Fibroblast of upper back skin (primary cell): ENCODE measurements at regions not wholly inside any gene's neighbourhood (a gene's known extent, or its start where the extent isn't known, plus 50 kb on each side); places are given as distances from the start of the nearest gene placed in this dataset.

ENCODE experiments used
- DNase-seq: peaks from one replicate; pipeline ENCODE4 v3.0.0-alpha.2; 2013

DNA sequence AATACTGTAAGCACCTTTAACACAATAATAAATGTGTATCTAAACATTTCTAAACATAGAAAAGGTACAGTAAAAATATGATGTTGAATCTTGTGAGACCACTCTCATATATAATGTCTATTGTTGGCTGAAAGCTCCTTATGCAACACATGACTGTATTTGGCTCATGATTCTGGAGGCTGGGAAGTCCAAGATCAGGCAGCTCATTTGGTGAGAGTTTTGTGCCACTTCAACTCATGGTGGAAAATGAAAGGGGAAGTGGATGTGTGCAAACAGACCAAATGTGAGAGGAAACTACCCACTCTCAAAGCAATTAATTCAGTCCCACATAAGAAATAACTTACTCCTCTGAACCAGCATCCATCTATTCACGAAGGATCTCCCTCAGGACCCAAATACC is 257.7 kb upstream of the OPRM1 start:
- DNase-seq: no peak

DNA sequence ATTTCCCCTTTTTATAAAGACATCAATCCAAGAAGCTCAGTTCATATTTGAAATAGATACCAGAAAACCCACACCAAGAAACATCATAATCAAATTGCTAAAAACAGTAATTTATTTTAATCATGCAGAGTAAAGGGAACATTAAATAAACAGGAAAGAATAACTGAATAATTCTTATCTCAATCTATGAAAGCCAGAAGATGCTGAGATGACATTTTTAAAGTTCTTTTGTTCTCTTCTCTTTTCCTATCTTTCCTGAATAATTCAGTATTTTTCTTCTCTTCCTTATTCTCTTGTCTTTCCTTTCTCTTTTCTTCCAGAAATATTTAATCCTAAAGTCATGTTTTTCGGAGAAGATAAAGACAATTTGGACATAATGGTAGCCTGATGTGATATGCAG is 259.0 kb upstream of the OPRM1 start:
- no peak for DNase-seq

DNA sequence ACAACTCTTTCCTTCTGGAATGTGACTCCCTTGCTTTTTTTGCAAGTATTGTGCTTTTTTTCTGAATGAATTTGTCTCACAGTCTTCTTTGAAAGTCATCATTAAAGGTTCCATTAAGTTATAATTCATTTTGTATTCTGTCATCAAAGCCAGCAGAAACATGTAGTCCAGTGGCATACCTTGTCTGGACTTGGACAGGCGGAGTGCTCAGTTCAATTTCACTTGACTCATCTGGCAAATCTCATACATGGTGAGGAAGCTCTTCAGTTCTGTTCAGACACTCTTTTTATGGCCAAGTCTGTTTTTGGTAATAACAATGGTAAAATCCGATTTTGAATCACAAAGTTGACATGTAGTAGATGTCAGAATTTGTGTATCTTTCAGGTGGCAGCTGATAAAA is 260.8 kb upstream of the OPRM1 start:
- DNase-seq: no peak

DNA sequence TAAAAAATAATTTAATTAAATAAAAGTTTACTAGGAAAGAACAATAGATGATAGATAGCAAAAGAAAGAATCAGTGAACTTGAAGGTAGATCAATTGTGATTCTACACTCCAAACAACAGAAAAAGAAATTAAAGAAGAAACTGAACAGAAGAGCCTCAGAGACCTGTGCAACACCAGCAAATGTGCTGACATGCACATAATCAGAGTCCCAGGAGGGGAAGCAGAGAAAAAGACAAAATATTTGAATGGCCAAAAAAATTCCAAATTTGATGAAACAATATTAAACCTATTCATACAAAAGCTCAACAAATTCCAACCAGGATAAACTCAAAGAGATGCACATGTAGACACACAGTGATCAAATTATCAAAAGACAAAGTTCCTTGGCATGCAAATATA is 267.5 kb upstream of the OPRM1 start:
- no peak for DNase-seq

DNA sequence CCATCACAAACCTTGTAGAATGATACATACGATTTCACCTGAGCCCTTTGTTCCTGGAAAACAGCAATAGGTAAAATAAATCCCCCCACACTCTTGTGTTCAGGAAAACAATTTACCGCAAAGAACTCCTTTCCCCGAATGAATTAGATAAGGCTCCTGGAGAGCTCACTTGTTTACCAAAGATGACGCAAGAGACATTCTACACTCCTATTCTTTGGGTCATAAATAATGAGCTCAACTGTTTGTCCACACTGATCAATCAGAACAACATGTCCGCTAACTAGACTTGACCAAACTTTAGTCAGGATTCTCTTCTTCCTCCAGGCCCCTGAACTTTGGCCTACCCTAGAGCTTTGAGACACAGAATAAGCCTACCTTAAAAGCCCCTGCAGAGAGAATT is 271.9 kb upstream of the OPRM1 start:
- DNase-seq: no peak

DNA sequence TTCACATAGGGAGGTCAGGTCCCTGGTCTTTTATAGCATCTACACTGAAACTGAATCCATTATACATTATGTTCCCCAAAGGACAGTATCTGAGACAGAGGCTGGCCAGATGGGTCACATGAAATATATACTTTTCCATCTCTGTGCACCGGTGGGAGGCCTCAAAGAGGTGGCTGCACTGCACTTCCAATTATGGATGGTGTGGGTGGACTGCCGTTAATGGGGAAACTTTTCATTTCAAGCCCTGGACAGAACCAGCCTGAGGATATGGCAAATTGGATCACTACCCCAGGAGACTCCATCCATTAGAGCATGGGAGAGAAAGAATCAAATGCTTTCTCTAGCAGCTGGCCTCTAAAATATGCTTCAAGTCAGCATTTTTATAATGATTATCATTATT is 280.5 kb upstream of the OPRM1 start:
- DNase-seq: no peak

DNA sequence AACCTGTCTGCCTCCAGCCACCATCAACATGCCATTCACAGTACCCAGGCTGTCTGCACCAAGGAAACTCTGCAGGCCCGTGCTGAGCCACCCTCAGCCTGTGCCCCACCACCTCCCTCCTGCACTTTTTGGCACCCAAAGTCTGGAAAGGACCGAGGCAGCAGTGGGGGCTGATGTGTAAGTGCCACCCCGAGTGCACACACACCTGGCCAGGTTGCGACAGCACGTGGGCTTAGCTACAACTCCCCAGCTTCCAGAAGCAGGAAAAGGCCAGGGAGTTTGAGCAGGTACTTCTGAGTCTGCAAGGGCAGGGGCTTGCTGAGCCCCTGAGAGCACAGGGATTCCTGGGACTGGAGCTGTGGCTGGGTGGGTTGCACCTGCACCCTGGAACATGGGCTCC is 303.3 kb upstream of the OPRM1 start:
- DNase-seq: no peak

DNA sequence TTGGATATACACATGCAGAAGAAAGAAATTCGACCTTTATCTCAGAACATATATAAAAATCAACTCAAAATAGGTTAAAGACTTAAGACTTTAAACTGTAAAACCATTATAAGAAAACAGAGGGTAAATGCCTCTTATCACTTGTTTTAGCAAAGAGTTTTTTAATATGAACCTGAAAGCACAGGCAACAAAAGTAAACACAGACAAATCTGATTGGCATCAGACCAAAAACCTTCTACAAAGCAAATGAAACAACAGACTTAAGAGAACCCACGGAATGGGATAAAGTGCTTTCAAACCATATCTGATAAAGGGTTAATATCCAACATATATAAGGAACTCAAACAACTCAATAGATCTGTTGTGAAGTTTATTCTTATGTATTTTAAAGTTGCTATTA is 309.9 kb upstream of the OPRM1 start:
- DNase-seq: no peak

DNA sequence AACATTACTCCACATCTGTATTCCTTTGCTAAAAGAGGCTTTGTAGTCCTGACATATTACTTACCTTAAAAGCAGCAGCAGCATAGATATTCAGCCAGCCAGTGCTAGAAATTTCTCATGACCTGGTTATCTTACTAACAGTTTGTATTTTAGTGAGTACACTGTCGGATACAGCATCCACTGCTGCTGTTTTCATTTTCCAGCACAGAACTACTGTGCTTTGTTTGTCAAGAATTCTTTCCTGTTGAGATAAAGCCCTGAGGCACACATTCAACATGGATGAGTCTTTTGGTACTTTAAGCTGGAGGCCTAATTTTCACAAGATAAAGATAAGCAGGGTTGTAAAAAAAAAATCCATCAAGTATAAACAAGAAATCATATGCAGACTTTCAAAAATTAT is 311.2 kb upstream of the OPRM1 start:
- no peak for DNase-seq

DNA sequence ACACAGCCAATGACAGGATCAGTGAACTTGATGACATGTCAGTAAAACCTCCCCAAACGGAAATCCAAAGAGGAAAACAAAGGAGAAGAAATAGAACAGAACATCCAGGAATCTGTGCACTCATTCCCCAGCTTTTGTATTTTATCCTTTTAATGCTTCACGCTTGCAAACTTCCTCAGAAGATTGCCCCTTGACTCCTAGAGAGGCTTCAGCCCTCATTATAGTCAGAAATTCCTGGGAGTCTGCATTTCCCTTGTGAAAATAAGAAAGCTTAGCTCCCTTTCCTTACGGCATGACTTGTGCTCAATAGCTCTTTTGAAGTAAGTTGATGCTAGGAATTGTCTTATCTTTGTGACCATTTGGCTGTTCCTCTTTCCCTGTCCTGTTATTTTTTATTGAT is 313.6 kb upstream of the OPRM1 start:
- no peak for DNase-seq

DNA sequence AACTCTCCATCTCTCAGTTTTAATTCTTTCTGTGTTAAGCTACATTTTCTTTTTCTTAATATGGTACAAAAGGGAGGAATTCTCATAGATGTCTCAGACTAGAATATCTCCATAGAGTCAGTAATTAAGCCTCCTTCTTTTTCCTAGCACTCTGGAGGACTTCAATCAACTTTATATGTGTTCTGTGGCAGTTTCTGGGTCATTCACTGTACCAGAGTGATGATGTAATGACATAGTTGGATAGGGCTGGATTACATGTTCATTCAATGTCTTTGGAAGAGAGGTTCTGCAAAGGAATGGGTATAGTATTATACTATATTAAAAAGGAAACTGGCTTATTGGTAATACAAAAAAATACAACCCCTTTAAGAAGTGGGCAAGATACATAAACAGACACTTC is 318.3 kb upstream of the OPRM1 start:
- DNase-seq: no peak

DNA sequence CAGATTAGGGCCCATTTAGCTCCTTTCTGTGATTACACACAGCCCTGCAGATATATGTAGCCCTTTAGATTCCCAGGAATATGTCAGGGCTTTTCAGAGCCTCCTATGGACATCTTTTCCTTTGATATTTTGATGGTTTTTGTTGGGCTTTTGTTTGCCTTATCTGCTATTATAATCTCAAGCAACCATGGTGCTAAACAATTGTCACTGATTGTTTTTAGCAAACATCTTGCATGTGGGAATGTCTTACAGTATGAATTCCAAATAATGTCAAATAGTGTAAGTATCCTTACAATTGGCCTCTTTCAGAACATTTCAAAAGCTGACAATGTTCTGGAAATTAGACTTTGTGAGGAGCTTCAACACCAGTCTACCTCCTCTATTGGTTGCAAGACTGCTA is 333.6 kb upstream of the OPRM1 start:
- DNase-seq: no peak

DNA sequence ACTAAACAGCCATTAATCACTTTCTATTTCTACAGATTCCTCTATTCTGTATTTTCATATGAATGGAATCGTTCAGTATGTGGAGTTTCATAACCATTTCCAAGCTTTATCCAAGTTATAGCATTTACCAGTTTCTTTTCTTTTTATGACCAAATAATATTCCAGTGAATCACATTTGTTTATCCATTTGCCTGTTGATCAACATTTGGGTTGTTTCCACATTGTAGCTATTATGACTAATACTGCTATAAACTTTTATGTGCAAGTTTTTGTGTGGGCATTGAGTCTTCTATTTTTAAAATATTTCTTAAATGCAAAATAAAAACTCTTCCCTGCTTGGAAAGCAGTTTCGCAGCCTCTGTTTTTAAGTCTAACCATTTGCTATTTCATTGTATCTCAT is 336.4 kb upstream of the OPRM1 start:
- DNase-seq: no peak

DNA sequence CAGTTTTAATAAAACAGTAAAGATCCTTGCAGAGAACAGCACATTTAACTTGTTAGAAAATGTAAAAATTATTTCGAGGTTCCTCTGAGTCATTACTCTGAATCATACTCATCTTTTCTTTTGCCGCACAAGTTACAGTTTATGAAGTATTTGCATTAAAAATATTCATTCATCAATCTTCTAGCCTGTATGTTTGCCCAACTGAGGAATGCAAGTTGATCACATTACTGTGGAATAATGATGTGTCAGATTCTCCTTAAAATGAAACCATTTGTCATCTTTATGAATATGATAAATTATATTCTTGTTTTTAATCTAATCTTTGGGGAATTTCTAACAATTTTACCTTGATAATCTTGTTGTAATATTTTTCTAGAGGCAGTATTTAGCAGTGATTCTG is 340.4 kb upstream of the OPRM1 start:
- no peak for DNase-seq

DNA sequence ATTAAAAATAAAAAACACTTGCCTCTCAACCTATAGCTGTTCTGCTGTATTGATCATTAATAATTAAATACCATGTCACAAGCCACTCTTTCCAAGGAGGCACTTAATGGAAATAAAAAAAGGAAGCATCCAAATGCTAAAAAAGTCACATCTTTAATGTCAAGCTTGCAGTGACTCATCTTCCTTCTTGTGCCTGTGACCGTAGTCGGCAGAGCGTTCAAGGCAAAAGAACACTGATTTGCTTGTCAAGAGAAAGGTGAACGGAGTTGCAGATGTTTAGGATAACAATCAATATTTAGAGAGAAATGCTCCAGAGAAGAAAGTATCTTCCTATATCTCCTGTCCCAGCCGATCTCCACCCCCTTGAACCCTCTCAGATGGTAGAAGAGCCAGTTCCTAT is 341.0 kb upstream of the OPRM1 start:
- DNase-seq: no peak

DNA sequence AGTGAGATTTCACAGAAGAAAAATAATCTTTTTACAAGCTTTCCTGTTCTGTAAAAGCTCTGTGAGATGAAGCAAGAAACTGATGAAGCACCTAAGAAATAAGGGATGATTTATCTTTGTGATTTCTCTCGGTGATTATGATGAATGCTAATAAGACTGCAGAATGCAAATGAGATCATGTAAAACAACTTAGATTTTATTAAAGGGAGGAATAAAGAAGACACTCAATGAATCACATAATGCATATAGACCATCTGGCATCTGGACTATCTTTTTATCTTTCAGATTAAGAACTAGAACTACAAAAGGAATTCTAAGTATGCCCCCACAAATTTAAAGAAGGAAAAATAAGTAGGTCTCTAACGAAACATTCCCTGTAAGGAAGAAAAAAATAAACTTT is 361.5 kb upstream of the OPRM1 start:
- no peak for DNase-seq

DNA sequence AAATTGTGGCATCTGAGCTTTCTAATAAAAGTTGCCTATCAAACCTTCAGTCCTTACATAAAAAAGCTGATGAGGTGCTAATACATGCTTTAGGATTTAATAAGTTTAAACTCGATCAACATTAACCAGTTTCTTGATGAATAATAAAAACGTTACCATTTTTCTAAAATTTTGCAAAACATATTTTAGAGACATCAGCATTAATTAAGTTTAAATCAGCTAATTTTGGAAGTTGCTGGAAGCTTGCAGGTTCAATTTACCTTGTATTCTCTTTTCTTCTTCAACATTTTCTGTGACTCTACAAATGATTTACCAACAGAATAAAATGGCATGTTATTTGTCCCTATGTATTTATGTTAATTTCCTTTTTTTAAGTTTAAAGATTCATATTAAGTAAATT is 365.3 kb upstream of the OPRM1 start:
- no peak for DNase-seq

DNA sequence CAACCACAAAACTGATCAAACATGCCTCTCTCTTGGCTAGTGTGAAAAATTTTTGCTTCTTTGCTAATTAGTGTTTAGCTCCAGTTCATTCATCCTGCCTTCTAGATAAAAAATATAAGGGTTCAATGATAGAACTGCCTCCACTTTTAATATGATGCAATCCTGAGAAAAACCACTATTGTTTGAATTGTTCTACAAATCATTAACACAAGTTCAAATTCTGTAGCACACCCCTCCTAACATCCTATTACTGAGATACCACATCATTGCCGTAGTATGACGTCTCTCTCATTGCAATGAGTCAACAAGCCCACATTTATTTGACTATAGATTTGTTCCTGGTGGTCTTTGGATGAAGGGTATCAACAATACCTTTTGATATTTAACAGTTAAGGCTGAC is 365.8 kb upstream of the OPRM1 start:
- no peak for DNase-seq

DNA sequence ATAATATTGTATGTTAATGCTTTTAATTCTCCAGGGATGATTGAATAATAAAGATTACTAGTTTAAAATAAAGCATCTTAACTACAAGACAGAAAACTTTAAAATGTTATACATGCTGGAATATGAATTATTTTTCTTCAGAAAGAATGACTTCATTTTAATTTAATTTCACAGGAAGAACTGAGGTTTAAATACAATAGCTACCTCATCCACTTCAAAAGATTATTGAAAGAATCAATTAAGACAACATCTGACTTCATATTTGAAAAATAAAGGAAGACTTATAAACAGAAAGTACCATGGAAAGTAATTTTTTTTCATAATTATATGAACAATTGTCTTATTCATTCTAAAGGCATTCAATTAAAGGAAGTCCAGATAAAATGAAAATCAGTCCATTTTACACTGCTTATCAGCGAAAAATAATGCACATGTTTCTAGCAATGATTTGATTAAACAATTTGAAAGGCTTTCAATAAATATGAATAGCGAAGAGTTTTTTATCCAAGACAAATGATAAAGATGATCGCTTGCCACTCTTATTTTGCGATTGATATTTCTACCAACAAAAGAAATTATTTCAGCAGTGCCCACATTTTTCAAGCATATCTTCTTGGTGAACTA is 368.5 kb upstream of the OPRM1 start:
- no peak for DNase-seq

DNA sequence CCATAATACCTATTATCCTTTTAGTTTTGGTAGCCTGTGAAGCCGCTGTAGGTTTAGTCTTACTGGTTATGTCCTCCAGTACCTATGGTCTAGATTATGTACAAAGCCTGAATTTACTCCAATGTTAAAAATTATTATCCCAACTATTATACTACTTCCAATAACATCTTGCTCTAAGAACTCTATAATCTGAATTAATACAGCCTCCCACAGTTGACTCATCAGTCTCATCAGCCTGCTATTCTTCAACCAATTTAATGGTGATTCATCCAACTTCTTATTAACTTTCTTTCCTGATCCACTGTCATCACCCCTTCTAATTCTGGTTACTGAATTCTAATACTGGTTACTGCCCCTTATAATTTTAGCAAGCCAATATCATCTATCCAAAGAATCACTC is 370.3 kb upstream of the OPRM1 start:
- no peak for DNase-seq

DNA sequence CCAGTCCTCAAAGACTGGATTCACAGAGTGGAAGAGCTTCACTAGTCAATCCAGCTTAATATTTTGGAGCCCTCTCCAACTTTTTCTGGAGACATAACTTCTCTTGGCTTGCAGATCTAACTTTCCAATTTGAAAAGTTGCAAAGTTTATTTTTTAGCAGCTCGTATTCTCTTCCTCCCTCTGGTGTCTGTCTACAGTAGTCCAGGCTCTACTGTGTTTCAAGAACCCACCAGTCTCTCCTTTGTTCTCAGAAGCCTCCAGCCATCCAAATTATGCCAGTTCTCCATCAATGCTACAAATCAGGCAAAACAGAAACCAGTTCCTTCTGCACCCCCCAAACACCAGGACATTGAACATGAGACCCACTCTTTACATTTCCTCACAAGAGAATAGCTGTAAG is 376.1 kb upstream of the OPRM1 start:
- DNase-seq: no peak

DNA sequence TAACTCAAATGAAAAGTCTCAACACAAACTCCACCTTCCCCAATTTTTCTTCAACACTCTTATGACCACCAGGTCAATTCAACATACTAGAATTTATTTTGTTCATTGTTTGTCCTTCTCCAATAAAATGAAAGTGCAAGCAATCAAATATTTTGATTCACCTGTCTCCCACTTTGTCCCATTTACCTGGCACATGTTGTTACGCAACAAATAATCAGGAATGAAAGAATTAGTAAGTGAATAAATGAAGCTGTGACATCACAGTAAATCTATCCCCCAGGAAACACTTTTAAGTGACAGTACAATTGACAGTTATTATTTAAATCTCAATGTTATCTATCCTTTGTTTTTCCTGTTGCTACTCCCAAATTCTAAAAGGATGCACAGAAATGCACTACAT is 393.7 kb upstream of the OPRM1 start:
- no peak for DNase-seq

DNA sequence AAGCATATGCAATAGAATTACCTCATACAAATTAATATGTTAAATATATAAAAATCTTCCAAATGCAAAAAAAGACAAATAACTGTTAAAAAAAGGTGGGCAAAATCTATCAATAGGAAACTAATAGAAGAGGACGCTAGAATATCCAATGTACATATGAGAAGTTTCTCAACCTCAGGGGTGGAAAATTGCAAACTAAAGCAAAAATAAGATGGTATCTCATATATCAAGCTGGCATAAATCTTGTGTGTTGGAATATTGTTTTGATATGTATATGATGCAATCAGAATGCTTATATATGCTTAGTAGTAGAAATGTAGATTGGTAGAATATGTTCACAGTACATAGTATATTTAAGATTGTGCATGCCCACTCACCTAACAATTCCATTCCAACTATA is 395.0 kb upstream of the OPRM1 start:
- no peak for DNase-seq

DNA sequence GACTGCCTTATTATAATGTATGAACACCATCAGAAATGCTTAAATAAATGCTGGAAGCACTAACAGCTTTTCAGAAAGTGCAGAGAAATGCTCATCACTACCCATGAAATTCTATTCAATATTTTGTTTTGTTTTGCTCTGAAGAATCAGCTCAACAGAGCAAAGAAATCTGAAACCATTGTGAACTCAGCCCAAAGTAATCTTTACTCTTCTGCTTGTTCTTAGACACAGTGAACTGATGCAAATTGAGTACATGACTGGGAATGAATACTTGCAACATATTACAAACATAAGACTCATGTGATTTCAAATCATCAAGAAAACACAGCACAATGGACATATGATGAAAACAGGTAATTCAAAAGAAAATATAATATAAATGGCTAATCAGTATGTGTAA is 404.6 kb upstream of the OPRM1 start:
- DNase-seq: no peak

DNA sequence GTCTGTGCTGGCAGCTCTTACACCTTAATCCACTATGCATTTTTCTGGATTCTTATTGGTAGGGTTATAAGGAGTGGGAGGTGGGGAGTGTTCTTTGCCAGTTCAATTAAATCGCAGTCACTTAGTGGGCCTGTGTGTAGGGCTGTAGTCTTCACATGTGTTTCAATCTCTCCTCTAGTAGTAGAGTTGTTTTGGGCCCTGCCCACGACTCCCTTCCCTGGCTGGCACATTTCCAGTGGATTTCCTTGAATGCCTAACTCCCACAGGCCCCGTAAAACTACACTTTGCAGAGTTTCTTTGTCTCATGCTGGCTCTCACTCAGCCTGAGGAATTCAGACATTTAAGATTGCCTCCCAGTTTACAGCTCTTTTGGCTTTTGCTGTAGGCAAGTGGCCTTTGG is 414.0 kb upstream of the OPRM1 start:
- DNase-seq: peak; percentile 64

DNA sequence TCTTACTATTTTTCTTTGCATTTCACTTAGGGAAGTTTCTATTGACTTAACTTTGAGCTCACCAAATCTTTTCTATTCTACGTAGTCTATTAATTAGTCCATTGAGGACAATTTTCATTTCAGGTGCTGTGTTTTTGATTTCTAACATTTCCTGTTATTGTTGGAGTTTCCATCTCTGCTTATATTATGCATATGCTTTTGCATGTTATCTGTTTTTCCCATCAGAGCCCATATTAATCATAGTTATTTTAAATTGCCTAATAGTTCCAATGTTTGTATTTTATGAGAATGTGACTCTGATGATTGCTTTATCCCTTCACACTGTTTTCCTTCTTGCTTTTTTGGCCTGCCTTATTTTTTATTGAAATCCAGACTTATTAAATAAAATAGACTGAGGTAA is 414.5 kb upstream of the OPRM1 start:
- DNase-seq: no peak
